ENCODE measurements at regions not wholly inside any gene's neighbourhood (a gene's known extent, or its start where the extent isn't known, plus 50 kb on each side); places are given as distances from the start of the nearest gene placed in this dataset.
A peak's percentile ranks its signal among the peaks of the same experiment; 100 is the strongest.

GRCh38 chr1:185645162-185645640 is 89.0 kb upstream of the HMCN1 start:
- ChIA-PET POLR2A (interaction anchor here (0.9 kb wide), 1 partner anchor 10 kb away, joined by 3 read pairs; no protein-coding TSS in a partner anchor), CTCF (interaction anchor here (1.3 to 2.3 kb wide), 4 partner anchors 49 to 328 kb away, joined by 3 to 21 read pairs (median 6); partner anchors contain the start of gene IVNS1ABP)
- DNase-seq (ENCODE audit: low read depth, low spot score) (no peak), FAIRE-seq (no peak)
- dilution Hi-C loops (cut with MboI; ENCODE audit: extremely low pct_ligation_motif_present, low sequenced_read_pairs): no loop called here
- Histone ChIP-seq H3K4me3 (replicated peaks in 1 of 3; ENCODE audit: insufficient read depth in 1 of 3, low read depth in 1 of 3, low read length in 3 of 3) (no peak overlapping the region), H3K4me2 (ENCODE audit: insufficient read depth, low read length) (peak overlapping the region; percentile 80), H2AFZ (ENCODE audit: low read depth, low read length) (peak overlapping the region; percentile 48), H3K79me2 (ENCODE audit: control insufficient read depth, insufficient read depth, low read length) (no peaks in the 10 kb centered on the region), H4K20me1 (replicated peaks; ENCODE audit: control insufficient read depth, extremely low read depth, insufficient read depth, low read length) (no peaks in the 10 kb centered on the region), H3K27ac (ENCODE audit: insufficient read depth, low read depth, low read length) (no peak overlapping the region), H3K9me3 (replicated peaks; ENCODE audit: control insufficient read depth, insufficient read depth, low read length) (no peaks in the 10 kb centered on the region), H3K9ac (replicated peaks; ENCODE audit: extremely low read depth, insufficient read depth, low read length) (no peak overlapping the region), H3K4me1 (ENCODE audit: control insufficient read depth, extremely low read depth, insufficient read depth, low read length) (peaks cover 23% of the 10 kb centered on the region), H3K27me3 (ENCODE audit: control insufficient read depth in 2 of 2, insufficient read depth in 2 of 2, low read length in 2 of 2) (no peaks in the 10 kb centered on the region), H3K36me3 (ENCODE audit: control insufficient read depth in 2 of 2, extremely low read depth in 1 of 2, insufficient read depth in 2 of 2, low read length in 2 of 2) (no peaks in the 10 kb centered on the region), H3K9me1 (replicated peaks; ENCODE audit: control insufficient read depth, extremely low read depth, insufficient read depth, low read length) (no peaks in the 10 kb centered on the region)
- intact Hi-C loops (cut with micrococcal nuclease): no loop called here
- no TSS peak for BruUV-seq (replicated peaks)
- TF ChIP-seq POLR2AphosphoS5 (IDR thresholded peaks at IDR 0.05; ENCODE audit: insufficient read depth, low read depth, low read length): no peak
- no peak for TF ChIP-seq MYC (IDR thresholded peaks at IDR 0.05; ENCODE audit: low read depth, low read length)
- TF ChIP-seq JUN (IDR thresholded peaks at IDR 0.05; ENCODE audit: borderline replicate concordance, insufficient read depth, insufficient read length, low read depth): no peak
- TF ChIP-seq CTCF (IDR thresholded peaks at IDR 0.05; ENCODE audit: extremely low read depth in 1 of 2, insufficient read depth in 1 of 2, low read depth in 1 of 2, low read length in 2 of 2): no peak
- TF ChIP-seq POLR2A (IDR thresholded peaks at IDR 0.05; ENCODE audit: low read depth, low read length): no peak
- no peak for TF ChIP-seq FOS (IDR thresholded peaks at IDR 0.05; ENCODE audit: borderline replicate concordance, insufficient read depth, low read length)
- no peak for TF ChIP-seq GATA2 (IDR thresholded peaks at IDR 0.05; ENCODE audit: insufficient read depth, insufficient read length, low read depth, low read length)
- TF ChIP-seq EZH2 (IDR thresholded peaks at IDR 0.05; ENCODE audit: borderline replicate concordance, low read depth, low read length, severe bottlenecking): no peak
- no peak for TF ChIP-seq MAX (IDR thresholded peaks at IDR 0.05; ENCODE audit: insufficient read depth, insufficient read length)

All from endothelial cell of umbilical vein (primary cell).